GM18868 (cell line): ENCODE measurements at regions not wholly inside any gene's neighbourhood (a gene's known extent, or its start where the extent isn't known, plus 50 kb on each side); places are given as distances from the start of the nearest gene placed in this dataset.
"Not testable (repeated sequence)": the region's sequence is repeated elsewhere in the genome, so short reads cannot be mapped to it uniquely, and the experiment has no call there.

Source experiments
- ATAC-seq: cut with Tn5 transposase; IDR thresholded peaks from one replicate; pipeline ENCODE4 v1.9.1; 2021; ENCODE audit warnings: mild to moderate bottlenecking, moderate library complexity; ENCODE audit not compliant: unreplicated experiment

- no peak for ATAC-seq
These were observed 377.0 kb upstream of the VRK2 start for GRCh38 chr2:57669570-57669969.

- ATAC-seq, result no peak
These were observed 372.6 kb upstream of the VRK2 start for GRCh38 chr2:57674025-57674424.

- no peak for ATAC-seq
These were observed 371.9 kb upstream of the VRK2 start for GRCh38 chr2:57674743-57675142.

GRCh38 chr2:57677296-57677695 lies 369.3 kb upstream of the VRK2 start:
- ATAC-seq, result no peak

- ATAC-seq, result no peak
These were observed 365.0 kb upstream of the VRK2 start for GRCh38 chr2:57681650-57682049.

- ATAC-seq, result no peak
These were observed 361.6 kb upstream of the VRK2 start for GRCh38 chr2:57685032-57685431.

GRCh38 chr2:57692395-57692794 lies 354.2 kb upstream of the VRK2 start:
- no peak for ATAC-seq

GRCh38 chr2:57693177-57693576 lies 353.4 kb upstream of the VRK2 start:
- no peak for ATAC-seq

GRCh38 chr2:57693965-57694364 lies 352.6 kb upstream of the VRK2 start:
- no peak for ATAC-seq

- no peak for ATAC-seq
These were observed 350.6 kb upstream of the VRK2 start for GRCh38 chr2:57696016-57696415.

GRCh38 chr2:57698392-57698791 lies 348.2 kb upstream of the VRK2 start:
- no peak for ATAC-seq

- no peak for ATAC-seq
These were observed 347.6 kb upstream of the VRK2 start for GRCh38 chr2:57698935-57699449.

- ATAC-seq, result no peak
These were observed 345.2 kb upstream of the VRK2 start for GRCh38 chr2:57701391-57701791.

- no peak for ATAC-seq
These were observed 343.2 kb upstream of the VRK2 start for GRCh38 chr2:57703407-57703806.

GRCh38 chr2:57707794-57708193 lies 338.8 kb upstream of the VRK2 start:
- ATAC-seq, result not testable (repeated sequence)

GRCh38 chr2:57711991-57712390 lies 334.6 kb upstream of the VRK2 start:
- no peak for ATAC-seq

GRCh38 chr2:57720728-57721627 lies 325.6 kb upstream of the VRK2 start:
- peak; percentile 99 for ATAC-seq

- no peak for ATAC-seq
These were observed 321.2 kb upstream of the VRK2 start for GRCh38 chr2:57725337-57725947.

GRCh38 chr2:57726294-57726693 lies 320.3 kb upstream of the VRK2 start:
- peak; percentile 77 for ATAC-seq

- ATAC-seq, result no peak
These were observed 317.9 kb upstream of the VRK2 start for GRCh38 chr2:57728691-57729090.

- ATAC-seq, result no peak
These were observed 312.6 kb upstream of the VRK2 start for GRCh38 chr2:57733956-57734355.

- no peak for ATAC-seq
These were observed 305.7 kb upstream of the VRK2 start for GRCh38 chr2:57740891-57741290.
